HG03442 (cell line): ENCODE measurements at regions not wholly inside any gene's neighbourhood (a gene's known extent, or its start where the extent isn't known, plus 50 kb on each side); places are given as distances from the start of the nearest gene placed in this dataset.

Experiments used
- ATAC-seq: cut with Tn5 transposase; IDR thresholded peaks from one replicate; pipeline ENCODE4 v1.9.1; 2021; ENCODE audit warnings: mild to moderate bottlenecking, moderate library complexity; ENCODE audit not compliant: unreplicated experiment

- ATAC-seq = no peak
Observed at GRCh38 chr10:29925771-29926692, 133.4 kb downstream of the JCAD start.

GRCh38 chr10:29924436-29924835, 134.9 kb downstream of the JCAD start:
- ATAC-seq = no peak

- ATAC-seq = no peak
Observed at GRCh38 chr10:29923416-29923965, 135.9 kb downstream of the JCAD start.

- ATAC-seq = no peak
Observed at GRCh38 chr10:29922892-29923291, 136.5 kb downstream of the JCAD start.

DNA sequence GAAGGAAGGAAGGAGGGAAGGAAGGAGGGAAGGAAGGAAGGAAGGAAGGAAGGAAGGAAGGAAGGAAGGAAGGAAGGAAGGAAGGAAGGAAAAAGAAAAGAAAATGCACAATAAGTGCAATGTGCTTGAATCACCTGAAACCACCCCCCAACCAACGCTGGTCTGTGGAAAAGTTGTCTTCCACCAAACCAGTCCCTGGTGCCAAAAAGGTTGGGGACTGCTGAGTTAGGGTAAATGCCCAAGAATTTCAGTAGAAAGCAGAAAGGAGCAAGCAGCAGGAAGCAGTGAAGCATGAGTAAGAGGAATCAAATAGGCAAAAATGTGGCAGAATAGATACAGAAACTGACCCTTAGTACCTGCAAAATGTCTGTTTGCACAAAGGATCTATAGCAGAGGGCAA, 137.2 kb downstream of the JCAD start:
- no peak for ATAC-seq

DNA sequence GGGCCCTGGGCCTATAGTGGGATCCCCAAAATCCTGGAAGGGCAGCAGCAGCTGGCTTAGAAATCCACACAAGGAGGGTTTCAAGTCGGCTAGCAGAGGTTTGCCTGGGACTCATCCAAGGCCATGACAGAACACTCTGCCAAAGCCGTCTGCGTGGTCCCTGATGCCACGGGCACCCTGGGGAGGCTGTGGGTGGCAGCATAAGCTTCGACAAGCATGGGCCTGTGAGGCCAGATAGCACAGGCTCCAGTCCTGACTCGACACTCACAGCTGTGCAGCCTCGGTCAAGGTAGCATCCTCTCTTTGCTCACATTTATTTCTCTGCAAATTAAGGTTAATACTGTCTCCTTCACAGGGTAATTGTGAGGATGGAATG, 138.3 kb downstream of the JCAD start:
- no peak for ATAC-seq

GRCh38 chr10:29920408-29921070, 138.8 kb downstream of the JCAD start:
- no peak for ATAC-seq

DNA sequence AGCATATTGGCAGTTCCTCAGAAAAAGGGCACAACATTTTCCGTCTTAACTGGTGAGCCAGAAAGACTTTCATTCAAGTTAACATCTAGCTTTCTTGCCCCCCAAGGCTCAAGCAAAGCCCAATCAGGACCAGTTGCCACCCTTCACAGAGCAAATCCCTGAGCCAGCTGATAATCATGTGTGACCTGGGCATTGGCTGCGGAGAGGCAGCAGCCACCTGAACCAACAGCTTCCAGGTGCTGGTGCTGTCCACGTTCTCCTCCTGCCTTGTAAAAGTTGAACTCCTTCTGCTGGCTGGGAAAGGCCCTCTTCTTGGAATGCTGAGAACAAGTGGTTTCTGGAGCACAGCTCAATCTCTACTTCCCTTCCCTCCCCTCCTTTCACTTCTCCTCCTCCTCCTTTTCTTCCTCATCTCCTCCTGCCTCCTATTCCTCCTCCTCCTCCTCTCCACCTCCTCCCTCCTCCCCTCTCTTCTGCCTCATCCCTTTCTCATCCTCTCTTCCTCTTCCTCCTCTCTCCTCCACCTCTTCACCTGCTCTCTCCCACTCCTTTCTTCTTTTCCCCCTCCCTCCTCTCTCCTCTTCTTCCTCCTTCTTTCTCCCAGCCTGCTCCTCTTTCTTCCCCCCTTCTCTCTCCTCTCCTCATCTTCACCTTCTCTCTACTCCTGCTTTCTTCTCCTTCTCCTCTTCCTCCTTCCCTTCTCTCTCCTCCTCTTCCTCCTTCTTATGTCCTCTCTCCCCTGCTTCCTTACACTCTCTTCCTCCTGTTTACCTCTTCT, 140.6 kb downstream of the JCAD start:
- ATAC-seq = no peak

GRCh38 chr10:29917311-29917710, 142.1 kb downstream of the JCAD start:
- no peak for ATAC-seq

DNA sequence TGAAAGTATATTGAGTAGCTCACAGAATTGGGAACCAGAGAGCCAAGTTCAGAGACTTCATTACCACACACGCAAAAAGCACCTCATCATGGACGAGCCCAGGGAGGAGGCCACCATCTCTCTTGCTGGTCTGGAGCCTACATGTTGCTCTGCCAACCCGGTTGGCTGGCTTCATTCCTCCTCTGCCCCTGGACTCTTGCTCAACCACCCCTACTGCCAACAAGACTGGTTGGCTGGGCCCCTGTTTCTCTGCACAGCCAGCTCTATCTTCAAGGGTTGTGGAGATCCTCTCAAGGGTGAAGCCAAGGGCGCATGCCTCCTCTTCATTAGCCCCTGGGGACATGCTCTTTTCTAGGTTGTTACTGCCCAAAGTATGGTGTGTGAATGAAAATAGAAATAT, 142.7 kb downstream of the JCAD start:
- no peak for ATAC-seq

GRCh38 chr10:29914986-29915785, 144.2 kb downstream of the JCAD start:
- ATAC-seq = no peak

DNA sequence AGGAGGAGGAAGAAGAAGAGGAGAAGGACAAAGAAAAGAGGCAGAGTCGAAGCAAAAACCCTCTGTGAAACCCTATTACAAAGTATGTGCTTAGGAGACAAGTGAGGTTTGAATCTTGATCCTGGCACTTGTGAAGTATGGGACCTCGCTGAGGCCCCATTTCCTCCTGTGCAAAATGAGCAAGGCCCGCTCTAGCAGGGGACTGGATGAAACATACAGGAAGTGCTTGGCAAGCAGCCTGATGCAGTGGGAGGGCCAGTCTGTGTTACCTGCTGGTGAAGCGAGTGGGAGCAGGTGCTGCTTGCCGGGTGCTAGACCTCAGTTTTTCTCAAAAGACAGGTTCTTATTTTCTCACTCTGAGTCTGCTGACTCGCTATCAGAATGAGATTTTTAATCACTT, 150.4 kb downstream of the JCAD start:
- ATAC-seq = no peak

DNA sequence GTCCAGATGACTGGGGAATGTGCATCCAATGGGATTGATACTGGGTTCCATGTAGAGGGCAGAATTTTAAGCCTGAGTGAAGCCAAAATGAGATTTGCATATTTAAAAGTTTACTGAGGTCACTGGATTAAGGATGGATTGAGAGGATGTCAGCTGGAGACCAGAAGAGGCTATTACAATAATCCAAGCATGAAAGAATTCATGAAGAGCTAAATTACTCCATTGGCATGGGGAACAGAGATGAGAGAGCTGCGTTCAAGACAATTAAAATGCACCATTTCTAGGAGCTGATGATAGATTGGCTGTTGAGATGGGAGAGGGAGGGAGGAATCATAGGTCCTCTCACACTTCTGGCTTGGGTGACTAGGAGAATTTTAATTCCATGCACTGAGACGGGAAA, 158.5 kb downstream of the JCAD start:
- no peak for ATAC-seq

GRCh38 chr10:29897999-29898716, 161.2 kb downstream of the JCAD start:
- no peak for ATAC-seq

DNA sequence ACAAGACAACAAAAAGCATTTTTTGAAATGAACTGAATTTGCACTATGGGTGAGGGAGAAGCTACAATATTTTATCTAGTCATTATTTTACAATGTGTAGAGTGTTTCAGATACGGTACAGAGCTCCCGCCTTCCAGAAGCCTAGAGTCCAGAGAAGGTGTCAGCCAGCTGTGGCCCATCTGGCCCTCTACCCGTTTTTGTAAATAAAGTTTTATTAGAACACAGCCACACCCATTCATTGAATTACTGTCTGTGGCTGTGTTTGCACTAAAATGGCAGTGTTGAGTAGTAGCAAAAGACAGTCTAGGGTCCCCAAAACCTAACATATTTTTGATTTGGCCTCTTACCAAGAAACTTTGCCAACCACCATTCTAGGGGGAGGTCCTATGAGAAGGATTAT, 162.0 kb downstream of the JCAD start:
- no peak for ATAC-seq

DNA sequence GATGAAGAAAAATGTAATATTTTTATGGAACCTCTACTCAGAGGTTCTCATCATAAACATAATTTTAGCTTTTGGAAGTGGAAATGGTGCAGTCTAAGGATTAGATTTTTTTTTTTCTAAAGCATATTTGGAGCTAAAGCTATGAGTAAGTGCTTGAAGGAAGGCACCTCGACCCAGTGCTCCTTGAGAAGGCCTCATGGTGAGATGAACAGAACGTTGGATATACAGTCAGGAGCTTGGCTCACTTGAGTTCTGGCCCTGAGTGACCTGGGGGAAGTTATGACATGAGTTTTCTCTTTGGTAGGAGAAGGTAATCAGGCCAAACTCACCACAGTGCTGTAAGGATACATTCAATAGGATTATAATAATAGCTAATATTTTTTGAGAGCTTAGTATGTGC, 163.3 kb downstream of the JCAD start:
- ATAC-seq = no peak

DNA sequence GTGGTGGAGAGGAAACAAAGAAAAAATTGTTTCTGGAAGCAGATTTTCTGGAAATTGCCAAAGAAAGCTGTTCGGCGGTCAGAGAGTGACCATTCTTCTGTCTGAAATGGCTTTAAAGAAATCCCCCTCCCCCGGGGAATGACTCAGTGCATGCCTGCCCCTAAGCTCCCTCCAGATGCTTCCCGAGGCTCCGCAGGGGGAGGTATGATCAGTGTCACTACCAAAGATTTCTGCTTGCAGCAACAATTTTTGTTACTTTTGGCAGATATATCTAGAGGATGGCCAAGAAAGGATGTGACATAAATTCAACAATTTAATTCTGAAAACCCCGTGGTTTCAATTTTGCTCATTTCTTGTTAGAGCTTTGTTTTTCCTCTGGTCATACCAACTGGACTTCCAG, 163.9 kb downstream of the JCAD start:
- ATAC-seq = no peak

DNA sequence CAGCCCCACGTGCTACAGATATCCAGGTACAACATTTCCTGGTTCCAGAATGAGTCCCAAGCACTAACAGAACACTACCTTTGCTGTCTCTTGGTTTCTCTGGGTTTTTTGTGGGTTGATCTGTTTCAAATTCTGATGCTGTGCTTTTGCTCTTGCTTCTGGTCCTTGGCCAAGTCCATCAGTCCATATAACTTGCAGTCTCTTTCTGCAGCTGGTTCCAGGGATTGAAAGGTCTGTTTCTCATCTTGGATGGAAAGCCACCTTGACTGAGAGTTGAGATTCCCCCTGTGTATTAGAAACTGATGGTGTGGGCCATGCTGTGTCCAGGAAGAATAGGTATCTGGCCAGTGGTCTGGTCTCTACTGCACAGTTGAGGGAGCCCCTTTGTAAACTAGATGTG, 171.1 kb downstream of the JCAD start:
- ATAC-seq = no peak

DNA sequence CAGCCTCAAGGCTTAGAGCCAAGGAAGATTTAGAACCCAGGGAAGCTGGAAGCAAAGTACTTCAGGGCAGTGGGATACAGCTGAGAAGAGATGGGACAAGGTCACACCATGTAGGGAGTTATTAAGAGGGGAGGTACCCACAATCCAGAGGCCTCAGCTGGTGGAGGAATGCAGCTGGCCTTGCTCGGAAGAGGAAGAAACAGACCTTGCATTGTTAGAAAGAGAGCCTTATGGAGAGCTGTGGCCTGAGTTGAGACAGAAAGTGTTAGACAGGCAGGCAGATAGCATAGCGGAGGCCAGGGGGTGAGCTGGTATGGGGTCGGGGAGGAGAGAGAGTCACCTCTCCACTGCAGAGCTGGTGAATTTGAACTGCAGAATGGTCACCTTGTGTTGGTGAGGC, 173.1 kb downstream of the JCAD start:
- ATAC-seq = no peak

GRCh38 chr10:29883231-29883630, 176.2 kb downstream of the JCAD start:
- ATAC-seq = no peak
